GM18907 (cell line): ENCODE measurements at regions not wholly inside any gene's neighbourhood (a gene's known extent, or its start where the extent isn't known, plus 50 kb on each side); places are given as distances from the start of the nearest gene placed in this dataset.
"Not testable (repeated sequence)": the region's sequence is repeated elsewhere in the genome, so short reads cannot be mapped to it uniquely, and the experiment has no call there.

Experiments used
- ATAC-seq: cut with Tn5 transposase; IDR thresholded peaks from one replicate; pipeline ENCODE4 v1.9.1; 2021; ENCODE audit warnings: mild to moderate bottlenecking, moderate library complexity; ENCODE audit not compliant: unreplicated experiment

DNA sequence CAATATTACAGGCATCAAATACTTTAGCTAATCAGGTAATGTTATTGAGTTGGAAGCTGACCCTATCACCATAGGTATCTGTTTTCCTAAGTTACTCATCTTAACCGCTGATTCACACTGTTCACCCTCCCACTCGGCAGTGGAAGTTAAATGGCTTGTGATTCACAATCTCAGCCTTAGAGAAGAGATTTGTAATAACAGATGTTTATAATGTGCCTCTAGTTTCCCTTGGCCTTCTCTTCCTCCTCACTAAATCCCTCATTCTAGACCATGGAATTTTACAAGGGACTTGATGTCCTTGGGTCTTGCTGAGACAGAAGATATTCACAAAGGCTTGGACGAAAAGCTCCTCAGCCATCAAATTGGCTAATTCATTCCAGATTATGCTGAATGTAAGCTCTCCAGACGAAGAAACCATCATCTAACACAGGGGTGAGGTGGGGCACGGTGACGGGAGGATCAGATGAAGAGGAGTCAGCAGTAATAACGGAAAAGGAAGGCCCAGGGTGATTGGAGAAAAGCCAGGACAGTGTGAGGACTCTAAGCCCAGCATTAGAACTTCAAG, 931.7 kb downstream of the MCTP2 start:
- ATAC-seq = no peak

- no peak for ATAC-seq
Observed at GRCh38 chr15:95168152-95168551, 936.8 kb downstream of the MCTP2 start.

DNA sequence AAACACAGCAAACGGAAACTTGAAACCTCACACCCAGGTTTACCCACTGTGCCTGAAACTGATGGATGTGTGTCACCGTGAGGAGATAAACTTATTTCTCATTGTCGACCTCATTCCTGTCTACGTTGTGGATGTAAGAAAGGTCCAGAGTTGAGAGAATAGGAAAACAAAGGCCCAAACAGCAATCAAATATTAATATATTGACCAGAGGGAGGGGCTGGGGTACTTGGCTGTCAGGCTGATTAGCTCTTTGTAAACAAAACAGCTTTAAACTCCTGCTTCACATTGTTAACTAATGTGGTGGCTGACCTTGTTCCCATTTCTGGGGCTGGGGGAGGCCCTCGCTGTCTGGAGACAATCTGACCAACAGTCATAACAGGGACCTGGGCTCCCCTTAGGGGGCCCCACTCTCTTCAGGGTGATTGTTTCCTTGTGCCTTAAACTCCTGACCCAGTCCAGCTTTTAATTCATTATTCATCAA, 937.6 kb downstream of the MCTP2 start:
- no peak for ATAC-seq

- ATAC-seq = no peak
Observed at GRCh38 chr15:95169541-95170459, 938.4 kb downstream of the MCTP2 start.

DNA sequence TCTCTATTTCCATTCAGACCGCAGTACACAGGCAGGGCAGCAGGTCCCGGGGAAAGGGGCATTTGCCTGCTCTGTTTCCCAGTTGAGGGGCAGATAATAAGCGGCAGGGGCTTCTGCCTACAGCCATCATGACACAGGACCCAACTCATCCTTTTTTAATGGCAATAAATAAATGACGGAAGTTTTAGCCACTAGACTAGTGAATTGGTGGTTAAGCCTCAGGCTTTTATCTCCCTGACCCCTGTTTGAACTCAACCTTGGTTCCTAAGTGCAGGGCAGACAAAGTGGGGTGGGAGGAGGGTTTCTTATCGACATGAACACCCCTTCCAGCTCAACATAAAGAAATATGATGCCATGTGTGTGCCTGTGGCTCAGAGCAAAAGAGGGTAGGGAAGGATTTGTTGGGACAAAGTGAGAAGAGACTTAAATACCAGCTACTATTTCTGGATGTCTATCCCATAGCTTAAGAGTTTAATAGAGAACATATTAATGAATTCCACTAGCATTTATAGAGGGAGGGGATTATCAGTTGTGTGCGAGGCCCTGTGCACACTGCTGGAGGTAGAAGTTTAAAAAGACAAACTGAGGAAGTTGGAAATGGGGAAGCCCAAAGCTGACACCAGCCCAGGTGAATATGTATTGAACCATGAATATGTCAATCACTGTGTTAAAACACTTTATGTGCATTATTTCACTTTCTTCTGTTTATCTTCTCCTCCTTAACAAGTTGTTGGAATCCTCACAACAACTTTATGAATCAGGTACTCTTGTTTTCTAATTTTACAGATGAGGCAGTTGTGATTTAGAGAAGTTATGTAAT, 939.4 kb downstream of the MCTP2 start:
- ATAC-seq = no peak

DNA sequence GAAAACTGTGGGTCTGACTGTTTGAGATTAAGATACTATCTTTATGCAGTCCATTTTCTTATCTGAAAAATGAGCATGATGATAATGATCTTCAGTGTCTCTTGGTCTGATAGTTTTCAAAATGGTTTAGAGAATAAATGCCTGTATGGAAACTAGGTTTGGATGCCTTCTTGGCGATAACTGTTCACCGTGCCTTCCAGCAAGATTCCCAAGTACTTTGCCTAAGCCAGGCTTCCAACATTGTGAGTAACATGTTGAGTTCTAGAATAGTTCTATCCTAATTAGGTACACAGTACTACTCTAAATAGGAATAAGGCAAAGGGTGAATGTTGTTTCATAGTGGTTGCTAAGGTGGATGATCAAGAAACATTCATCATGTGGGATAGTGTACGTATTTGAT, 940.2 kb downstream of the MCTP2 start:
- no peak for ATAC-seq

DNA sequence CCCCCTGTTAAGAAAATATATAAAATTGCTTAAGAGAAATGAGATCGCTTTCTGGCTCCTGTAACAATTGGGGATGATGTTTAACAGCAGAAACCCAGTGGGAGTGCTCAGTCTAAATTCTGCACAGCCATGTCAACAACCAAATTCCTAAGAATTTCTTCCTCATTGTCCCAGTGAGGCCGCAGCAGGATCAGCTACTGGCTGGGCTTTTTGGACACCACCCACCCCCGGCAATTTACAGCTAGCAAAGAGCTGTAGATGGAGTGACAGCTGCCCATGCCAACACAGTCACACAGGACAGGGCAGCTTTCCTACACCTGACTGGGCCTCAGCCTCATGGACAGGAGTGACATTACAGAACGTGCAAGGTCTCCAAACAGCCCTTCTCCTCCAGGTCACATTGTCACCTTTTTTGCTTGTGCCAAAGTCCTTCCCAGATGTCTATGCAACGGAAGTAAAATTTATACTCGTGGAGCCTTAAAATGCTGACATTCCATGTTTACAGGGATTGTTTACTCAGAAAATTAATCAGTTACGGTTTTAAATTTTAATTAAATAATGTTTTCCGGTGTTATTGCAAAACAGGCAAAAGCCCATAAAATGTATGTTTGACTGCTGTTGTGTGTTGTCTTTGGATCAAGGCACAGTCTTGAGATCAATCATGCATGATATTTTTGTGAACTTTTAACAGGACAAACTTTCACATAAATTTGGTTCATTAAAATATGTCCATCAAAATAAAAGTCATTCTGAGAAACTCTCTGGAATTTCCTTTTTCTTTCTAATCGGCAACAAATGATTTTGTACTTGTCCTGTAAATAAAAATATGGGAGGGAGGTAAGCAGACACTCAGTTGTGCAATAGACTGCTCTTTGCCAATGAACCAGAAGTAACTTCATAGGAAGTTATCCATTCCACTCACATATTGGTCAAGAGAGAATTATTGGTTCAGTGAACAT, 943.2 kb downstream of the MCTP2 start:
- ATAC-seq = no peak

- ATAC-seq = no peak
Observed at GRCh38 chr15:95175914-95176658, 944.7 kb downstream of the MCTP2 start.

DNA sequence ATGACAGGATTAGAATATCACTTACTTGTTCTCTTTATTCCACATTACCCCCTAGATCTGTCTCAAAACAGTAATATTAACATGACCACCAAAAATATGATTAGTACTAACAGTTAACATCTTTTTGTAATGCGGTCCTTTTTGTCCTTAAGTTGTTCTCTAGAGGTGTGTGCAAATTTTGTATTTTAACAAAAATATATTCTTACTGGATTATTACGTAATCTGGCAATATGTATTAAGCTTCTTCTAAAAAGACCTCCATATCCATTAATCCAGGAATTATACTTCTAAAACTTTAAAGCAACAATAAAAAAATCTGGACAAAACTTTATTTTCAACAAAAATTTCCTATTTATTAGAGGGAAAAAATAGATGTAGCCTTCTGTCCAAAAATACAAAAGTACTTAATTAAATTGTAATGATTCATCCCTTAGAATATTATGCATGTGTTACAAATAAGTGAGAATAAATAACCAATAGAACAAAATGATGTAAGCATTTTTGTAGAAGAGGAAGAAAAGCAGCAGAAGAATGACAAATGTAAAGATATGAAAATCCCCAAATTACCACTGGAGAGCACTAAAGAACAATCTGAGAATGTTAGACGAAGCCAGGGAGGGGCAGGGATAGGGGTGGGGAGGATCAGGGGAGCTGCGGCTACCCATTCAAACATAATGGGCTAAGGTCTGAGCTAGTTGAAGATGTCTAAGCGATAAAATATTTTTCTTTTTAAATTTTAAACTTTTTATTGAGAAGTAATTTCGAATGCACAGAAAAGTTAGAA, 945.6 kb downstream of the MCTP2 start:
- no peak for ATAC-seq

DNA sequence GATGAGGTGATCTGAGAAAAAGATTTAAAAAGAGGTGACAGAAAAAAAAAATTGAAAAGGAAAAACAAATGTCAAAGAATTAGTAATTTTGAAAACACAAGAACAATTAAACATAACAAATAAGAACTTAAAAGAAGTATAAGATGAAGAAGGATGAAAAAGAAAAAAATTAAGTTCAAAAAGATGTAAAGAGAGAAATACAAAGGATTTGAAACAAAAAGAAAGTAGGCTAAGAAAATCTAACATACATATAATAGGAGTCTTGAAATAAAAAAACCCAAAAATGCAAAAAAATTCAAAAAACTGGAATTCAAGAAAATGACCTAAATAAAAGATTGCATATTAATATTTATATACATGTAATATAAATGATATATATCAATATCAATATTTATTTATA, 949.2 kb downstream of the MCTP2 start:
- no peak for ATAC-seq

- no peak for ATAC-seq
Observed at GRCh38 chr15:95182091-95182490, 950.7 kb downstream of the MCTP2 start.

DNA sequence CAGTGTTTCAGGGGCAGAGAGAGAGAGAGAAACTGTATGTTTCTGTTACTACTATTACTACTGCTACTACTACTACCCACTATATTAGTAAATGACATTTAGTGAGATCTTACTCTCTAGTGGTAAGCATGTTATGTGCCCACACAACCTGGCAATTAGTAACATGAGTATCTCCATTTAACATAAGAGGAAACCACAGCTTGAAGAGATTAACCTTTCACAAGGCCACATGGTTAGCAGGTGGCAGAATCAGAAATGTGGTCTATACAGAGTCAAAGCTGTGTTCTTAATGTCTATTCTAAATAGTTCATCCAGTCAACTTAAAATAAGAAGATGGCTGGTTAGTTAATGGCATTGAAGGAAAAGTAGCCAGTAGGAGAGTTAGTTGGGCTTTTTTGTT, 961.6 kb downstream of the MCTP2 start:
- ATAC-seq = no peak

DNA sequence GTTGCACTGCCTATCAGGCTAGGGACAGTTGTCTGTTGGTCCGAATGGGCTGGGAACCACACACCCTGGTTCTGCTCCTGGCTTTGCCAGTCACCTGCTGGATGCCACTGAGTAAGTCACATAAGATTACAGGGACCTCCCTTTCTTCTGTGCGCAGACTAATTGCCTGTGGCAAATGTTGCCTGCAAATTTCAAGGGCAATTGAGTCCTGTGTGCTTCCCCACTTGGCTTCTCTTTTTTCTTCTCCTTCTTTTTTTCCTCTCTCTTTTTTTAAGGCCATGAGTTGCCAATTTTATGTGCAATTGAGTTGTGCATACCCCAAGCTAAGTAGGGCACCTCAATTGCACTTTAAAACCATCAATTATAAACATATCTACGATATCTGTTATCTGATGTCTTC, 963.4 kb downstream of the MCTP2 start:
- ATAC-seq = no peak

- no peak for ATAC-seq
Observed at GRCh38 chr15:95196176-95196915, 965.0 kb downstream of the MCTP2 start.

DNA sequence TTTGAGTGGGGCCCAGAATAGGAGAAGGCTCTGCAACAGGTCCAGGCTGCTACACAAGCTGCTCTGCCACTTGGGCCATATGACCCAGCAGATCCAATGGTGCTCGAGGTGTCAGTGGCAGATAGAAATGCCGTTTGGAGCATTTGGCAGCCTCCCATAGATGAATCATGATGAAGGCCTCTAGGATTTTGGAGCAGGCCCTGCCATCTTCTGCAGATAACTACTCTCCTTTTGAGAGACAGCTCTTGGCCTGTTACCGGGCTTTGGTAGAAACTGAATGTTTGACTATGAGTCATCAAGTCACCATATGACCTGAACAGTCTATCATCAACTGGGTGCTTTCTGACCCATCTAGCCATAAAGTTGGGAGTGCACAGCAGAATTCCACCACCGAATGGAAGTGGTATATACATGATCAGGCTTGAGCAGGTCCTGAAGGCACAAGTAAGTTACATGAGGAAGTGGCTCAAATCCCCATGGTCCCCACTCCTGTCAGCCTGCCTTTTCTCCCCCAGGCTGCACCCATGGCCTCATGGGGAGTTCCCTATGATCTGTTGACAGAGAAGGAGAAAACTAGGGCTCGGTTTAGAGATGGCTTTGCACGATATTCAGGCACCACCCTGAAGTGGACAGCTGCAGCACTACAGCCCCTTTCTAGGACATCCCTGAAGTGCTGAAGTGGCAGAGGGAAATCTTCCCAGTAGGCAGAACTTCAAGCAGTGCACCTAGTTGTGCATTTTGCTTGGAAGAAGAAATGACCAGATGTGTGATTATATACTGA, 971.4 kb downstream of the MCTP2 start:
- no peak for ATAC-seq

- no peak for ATAC-seq
Observed at GRCh38 chr15:95205077-95205476, 973.7 kb downstream of the MCTP2 start.

GRCh38 chr15:95205830-95206229, 974.5 kb downstream of the MCTP2 start:
- ATAC-seq = not testable (repeated sequence)
